Upper lobe of left lung (tissue), 6 donors: ENCODE measurements at regions not wholly inside any gene's neighbourhood (a gene's known extent, or its start where the extent isn't known, plus 50 kb on each side); places are given as distances from the start of the nearest gene placed in this dataset.

ENCODE experiments used
- ATAC-seq, 2 donors: fragments of 200-7000 bp; cut with Tn5 transposase; one replicate each; pipeline ENCODE4 v1.9.1; 2022; ENCODE audit warnings: mild to moderate bottlenecking in 2 of 2, moderate library complexity in 2 of 2; ENCODE audit not compliant: low FRiP score in 2 of 2
- DNase-seq, 2 donors: peaks; one replicate each; pipeline ENCODE4 v3.0.0-alpha.2; 2019 to 2020
- H3K27ac ChIP-seq, 4 donors: fragments of 200-600 bp; sonication (generic); one replicate each; pipeline ENCODE4 v1.5.1; 2016 to 2019
- H3K27me3 ChIP-seq, 4 donors: fragments of 200-600 bp; sonication (generic); one replicate each; pipeline ENCODE4 v1.5.1; 2017 to 2019
- H3K36me3 ChIP-seq, 4 donors: fragments of 200-600 bp; sonication (generic); one replicate each; pipeline ENCODE4 v1.5.1; 2016 to 2019
- H3K4me1 ChIP-seq, 4 donors: fragments of 200-600 bp; sonication (generic); one replicate each; pipeline ENCODE4 v1.5.1; 2018 to 2019
- H3K4me3 ChIP-seq, 4 donors: fragments of 200-600 bp; sonication (generic); one replicate each; pipeline ENCODE4 v1.5.1; 2017 to 2019; ENCODE audit warnings: mild to moderate bottlenecking in 2 of 4, moderate library complexity in 1 of 4
- H3K9me3 ChIP-seq, 4 donors: fragments of 200-600 bp; sonication (generic); one replicate each; pipeline ENCODE4 v1.5.1; 2018 to 2019
- CTCF ChIP-seq, 6 experiments: fragments of 450-650 bp in 4 of 6; fragments of 200-600 bp in 2 of 6; sonication (generic) in 2 of 6; IDR thresholded peaks; one replicate each; pipeline ENCODE4 v1.5.1; 2016 to 2019; ENCODE audit warnings: antibody characterized with exemption in 6 of 6
- EP300 ChIP-seq, 4 donors: sonication (generic); formaldehyde crosslinking; IDR thresholded peaks; one replicate each; pipeline ENCODE4 v1.5.1; 2017; ENCODE audit warnings: antibody characterized with exemption in 4 of 4, control low read depth in 2 of 4
- POLR2A ChIP-seq, 4 donors: fragments of 450-650 bp; IDR thresholded peaks; one replicate each; pipeline ENCODE4 v1.5.1; 2016 to 2017; ENCODE audit warnings: antibody characterized with exemption in 4 of 4, mild to moderate bottlenecking in 2 of 4
- POLR2AphosphoS5 ChIP-seq, 2 donors: sonication (generic); formaldehyde crosslinking; IDR thresholded peaks; one replicate each; pipeline ENCODE4 v1.5.1; 2017; ENCODE audit warnings: antibody characterized with exemption in 2 of 2
- WGBS, 2 donors: methylation state at CpG; one replicate each; pipeline ENCODE4 v1.1.5; 2017 to 2018; 5-methylcytosine and 5-hydroxymethylcytosine counted together
- donor health status: DM: no; HTN: no; CAD: no; lungs with moderate emphysema.
- donor health status: DM: no; HTN: yes; CAD: no; lungs with severe emphysema.

DNA sequence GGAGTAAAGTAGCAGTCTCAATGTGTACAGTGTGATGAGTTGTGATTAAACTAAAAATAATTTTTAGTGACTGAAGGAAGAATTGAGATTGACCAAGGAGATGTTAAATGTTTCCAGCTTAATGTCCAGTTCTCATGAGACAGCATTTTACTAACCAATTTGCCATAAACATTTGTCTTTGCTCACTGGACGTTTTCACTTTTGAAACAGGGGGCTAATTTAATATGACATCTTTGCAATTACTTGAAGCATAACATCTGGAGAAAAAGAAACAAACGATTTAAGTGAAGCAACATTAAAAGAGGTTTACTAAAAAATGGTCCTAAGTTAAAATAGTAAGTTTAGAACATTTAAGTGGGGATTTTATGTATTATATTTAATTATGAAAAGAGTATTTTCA lies 443.8 kb downstream of the BCKDHB start:
- WGBS, 2 donors, result 55 to 71% methylated on average over 2 of the region's 2 CpGs
- TF ChIP-seq POLR2A (IDR thresholded peaks at IDR 0.05), result no peak
- TF ChIP-seq POLR2AphosphoS5 (IDR thresholded peaks at IDR 0.05), result no peak
- TF ChIP-seq CTCF (IDR thresholded peaks at IDR 0.05), result no peak
- no peak for TF ChIP-seq EP300 (IDR thresholded peaks at IDR 0.05)
- Histone ChIP-seq H3K36me3 (no peaks in the 10 kb centered on the region), H3K4me1 (no peaks in the 10 kb centered on the region), H3K27ac (no peak overlapping the region), H3K9me3 (no peaks in the 10 kb centered on the region), H3K27me3 (no peaks in the 10 kb centered on the region), H3K4me3 (no peak overlapping the region)
- DNase-seq (no peak), ATAC-seq (no peak)

GRCh38 chr6:80548532-80548931 lies 442.1 kb downstream of the BCKDHB start:
- no peak overlapping the region for H3K27ac ChIP-seq
- ATAC-seq (no peak), DNase-seq (no peak)
- no peaks in the 10 kb centered on the region for H3K4me1 ChIP-seq
- H3K27me3 ChIP-seq, result no peaks in the 10 kb centered on the region
- TF ChIP-seq POLR2AphosphoS5 (IDR thresholded peaks at IDR 0.05) (no peak), EP300 (IDR thresholded peaks at IDR 0.05) (no peak), POLR2A (IDR thresholded peaks at IDR 0.05) (no peak), CTCF (IDR thresholded peaks at IDR 0.05) (no peak)
- H3K9me3 ChIP-seq, result no peaks in the 10 kb centered on the region
- H3K4me3 ChIP-seq, result no peak overlapping the region
- 93 to 96% methylated on average over 6 of the region's 6 CpGs for WGBS, 2 donors
- no peaks in the 10 kb centered on the region for H3K36me3 ChIP-seq

DNA sequence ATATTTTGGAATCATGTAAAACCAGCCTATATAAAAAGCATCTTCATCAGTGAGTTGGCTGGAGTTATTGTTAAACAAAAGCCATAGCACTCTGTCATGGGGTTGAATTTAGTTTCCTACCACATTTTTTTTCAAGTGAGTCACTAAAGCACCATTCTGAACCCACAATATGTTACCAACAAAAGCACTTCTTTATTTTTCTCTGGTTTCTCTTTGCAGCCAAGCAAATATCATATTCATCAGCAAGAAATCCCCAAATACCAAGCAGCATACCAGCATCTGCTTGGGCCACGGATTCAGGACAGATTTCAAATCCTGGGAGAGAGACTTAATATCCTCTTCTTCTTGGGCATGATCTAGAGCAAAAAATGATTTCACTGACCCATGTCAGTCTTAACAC lies 441.4 kb downstream of the BCKDHB start:
- H3K36me3 ChIP-seq, result no peaks in the 10 kb centered on the region
- H3K27ac ChIP-seq, result no peak overlapping the region
- DNase-seq (no peak), ATAC-seq (no peak)
- TF ChIP-seq POLR2AphosphoS5 (IDR thresholded peaks at IDR 0.05) (no peak), EP300 (IDR thresholded peaks at IDR 0.05) (no peak), POLR2A (IDR thresholded peaks at IDR 0.05) (no peak), CTCF (IDR thresholded peaks at IDR 0.05) (no peak)
- 59 to 64% methylated on average over 1 of the region's 1 CpG for WGBS, 2 donors
- no peaks in the 10 kb centered on the region for H3K9me3 ChIP-seq
- H3K27me3 ChIP-seq, result no peaks in the 10 kb centered on the region
- H3K4me3 ChIP-seq, result no peak overlapping the region
- H3K4me1 ChIP-seq, result no peaks in the 10 kb centered on the region

- TF ChIP-seq CTCF (IDR thresholded peaks at IDR 0.05), result no peak
- TF ChIP-seq POLR2AphosphoS5 (IDR thresholded peaks at IDR 0.05), result no peak
- no peak for TF ChIP-seq POLR2A (IDR thresholded peaks at IDR 0.05)
- TF ChIP-seq EP300 (IDR thresholded peaks at IDR 0.05), result no peak
- no peak for DNase-seq
Observed at GRCh38 chr6:80544976-80545722, 438.7 kb downstream of the BCKDHB start.

GRCh38 chr6:80544555-80544954 lies 438.1 kb downstream of the BCKDHB start:
- H3K27ac ChIP-seq, result no peak overlapping the region
- no peaks in the 10 kb centered on the region for H3K36me3 ChIP-seq
- H3K27me3 ChIP-seq, result no peaks in the 10 kb centered on the region
- DNase-seq, result no peak
- H3K4me1 ChIP-seq, result no peaks in the 10 kb centered on the region
- H3K4me3 ChIP-seq, result no peak overlapping the region
- no peaks in the 10 kb centered on the region for H3K9me3 ChIP-seq
- no peak for TF ChIP-seq POLR2A (IDR thresholded peaks at IDR 0.05)
- no peak for TF ChIP-seq EP300 (IDR thresholded peaks at IDR 0.05)
- no peak for TF ChIP-seq CTCF (IDR thresholded peaks at IDR 0.05)
- TF ChIP-seq POLR2AphosphoS5 (IDR thresholded peaks at IDR 0.05), result no peak
- ATAC-seq, result no peak

More at GRCh38 chr6:80544976-80545722, 438.7 kb downstream of the BCKDHB start:
- no peaks in the 10 kb centered on the region for H3K36me3 ChIP-seq
- no peaks in the 10 kb centered on the region for H3K9me3 ChIP-seq
- no peak overlapping the region for H3K27ac ChIP-seq
- no peaks in the 10 kb centered on the region for H3K4me1 ChIP-seq
- ATAC-seq, result no peak
- no peaks in the 10 kb centered on the region for H3K27me3 ChIP-seq
- H3K4me3 ChIP-seq, result no peak overlapping the region
